IPS-18a (cell line): ENCODE measurements at regions not wholly inside any gene's neighbourhood (a gene's known extent, or its start where the extent isn't known, plus 50 kb on each side); places are given as distances from the start of the nearest gene placed in this dataset.
"Not testable (repeated sequence)": the region's sequence is repeated elsewhere in the genome, so short reads cannot be mapped to it uniquely, and the experiment has no call there.

ENCODE experiments used
- H3K27ac ChIP-seq: one replicate; pipeline ENCODE4 v1.5.1; 2013; ENCODE audit warnings: low read length
- H3K27me3 ChIP-seq: one replicate; pipeline ENCODE4 v1.6.1; 2013; ENCODE audit warnings: mild to moderate bottlenecking, low read length; ENCODE audit not compliant: control insufficient read depth, insufficient read depth
- H3K36me3 ChIP-seq: one replicate; pipeline ENCODE4 v1.6.1; 2013; ENCODE audit warnings: low read depth, low read length; ENCODE audit not compliant: control insufficient read depth
- H3K4me1 ChIP-seq: one replicate; pipeline ENCODE4 v1.6.1; 2013; ENCODE audit warnings: low read depth, low read length; ENCODE audit not compliant: control insufficient read depth
- H3K4me3 ChIP-seq: one replicate; pipeline ENCODE4 v1.5.1; 2013; ENCODE audit warnings: low read length
- H3K9ac ChIP-seq: one replicate; pipeline ENCODE4 v1.6.1; 2013; ENCODE audit warnings: mild to moderate bottlenecking, low read length, moderate library complexity
- H3K9me3 ChIP-seq: one replicate; pipeline ENCODE4 v1.6.1; 2013; ENCODE audit warnings: low read depth, low read length; ENCODE audit not compliant: control insufficient read depth

DNA sequence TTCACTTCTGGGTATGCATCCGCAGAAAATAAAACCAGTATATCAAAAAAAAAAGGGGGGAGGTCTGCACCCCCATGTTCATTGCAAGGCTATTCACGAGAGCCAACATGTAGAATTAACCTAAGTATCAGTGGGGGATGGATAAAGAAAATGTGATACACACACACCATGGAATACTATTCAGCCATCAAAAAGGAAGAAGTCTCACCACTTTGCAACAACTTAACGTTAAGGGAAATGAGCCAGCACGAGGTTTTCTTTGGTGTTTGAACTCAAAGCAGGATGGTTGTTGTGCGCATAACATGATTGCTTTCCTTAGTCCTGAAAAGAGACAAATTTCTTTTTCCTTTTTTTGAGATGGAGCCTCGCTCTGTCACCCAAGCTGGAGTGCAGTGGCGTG is 222.7 kb downstream of the SHOX start:
- Histone ChIP-seq H3K27ac (no peak overlapping the region), H3K27me3 (no peaks in the 10 kb centered on the region), H3K36me3 (no peaks in the 10 kb centered on the region), H3K9me3 (peaks cover 9% of the 10 kb centered on the region), H3K4me1 (no peaks in the 10 kb centered on the region), H3K9ac (no peak overlapping the region), H3K4me3 (no peak overlapping the region)

DNA sequence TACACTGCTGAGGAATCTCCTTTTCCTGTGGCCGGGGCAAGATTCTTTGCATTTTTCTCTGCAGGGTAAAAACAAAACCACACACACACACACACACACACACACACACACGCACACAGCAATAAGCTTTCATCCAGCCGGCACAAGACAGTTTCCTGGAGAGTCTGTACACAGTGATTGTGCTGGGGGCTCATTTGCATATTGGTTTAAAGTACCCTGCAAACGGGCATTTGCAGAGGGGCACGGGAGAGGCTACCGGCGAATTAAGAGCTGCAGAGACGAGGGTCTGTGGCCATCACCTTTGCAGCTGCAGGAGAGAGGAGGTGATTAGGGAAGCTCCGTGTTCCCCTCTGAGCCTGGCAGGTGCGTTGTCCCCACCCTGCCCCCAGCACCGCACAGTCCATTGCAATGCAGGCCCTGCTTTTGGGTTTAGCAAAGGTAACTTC is 219.9 kb downstream of the SHOX start:
- Histone ChIP-seq H3K27me3 (no peaks in the 10 kb centered on the region), H3K27ac (no peak overlapping the region), H3K9ac (no peak overlapping the region)

DNA sequence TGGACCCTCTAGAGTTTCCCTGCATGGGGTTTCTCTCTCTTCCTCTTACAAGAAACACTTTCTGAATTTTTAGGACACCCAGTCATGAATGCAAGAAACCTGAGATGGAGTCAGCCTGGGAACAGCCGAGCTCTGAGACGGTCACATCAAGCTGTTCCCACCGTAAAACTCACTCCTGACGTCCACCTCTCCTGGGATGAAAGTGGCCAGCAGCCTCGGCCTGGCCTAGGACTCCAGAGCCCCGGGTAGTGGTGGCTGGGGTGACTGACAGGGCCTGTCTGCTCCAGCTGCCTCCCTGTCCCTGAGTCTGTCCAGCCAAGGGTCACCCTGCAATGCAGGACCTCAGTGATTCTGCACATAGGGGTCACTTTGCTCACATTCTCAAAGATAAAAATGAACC is 217.8 kb downstream of the SHOX start:
- H3K36me3 ChIP-seq: no peaks in the 10 kb centered on the region
- H3K4me3 ChIP-seq: no peak overlapping the region
- peaks cover 2% of the 10 kb centered on the region for H3K9me3 ChIP-seq
- H3K27ac ChIP-seq: no peak overlapping the region
- no peaks in the 10 kb centered on the region for H3K4me1 ChIP-seq
- H3K27me3 ChIP-seq: no peaks in the 10 kb centered on the region
- no peak overlapping the region for H3K9ac ChIP-seq

More for the DNA sequence above, 219.9 kb downstream of the SHOX start:
- H3K36me3 ChIP-seq: no peaks in the 10 kb centered on the region
- H3K4me3 ChIP-seq: no peak overlapping the region
- H3K4me1 ChIP-seq: no peaks in the 10 kb centered on the region
- H3K9me3 ChIP-seq: peaks cover 5% of the 10 kb centered on the region

DNA sequence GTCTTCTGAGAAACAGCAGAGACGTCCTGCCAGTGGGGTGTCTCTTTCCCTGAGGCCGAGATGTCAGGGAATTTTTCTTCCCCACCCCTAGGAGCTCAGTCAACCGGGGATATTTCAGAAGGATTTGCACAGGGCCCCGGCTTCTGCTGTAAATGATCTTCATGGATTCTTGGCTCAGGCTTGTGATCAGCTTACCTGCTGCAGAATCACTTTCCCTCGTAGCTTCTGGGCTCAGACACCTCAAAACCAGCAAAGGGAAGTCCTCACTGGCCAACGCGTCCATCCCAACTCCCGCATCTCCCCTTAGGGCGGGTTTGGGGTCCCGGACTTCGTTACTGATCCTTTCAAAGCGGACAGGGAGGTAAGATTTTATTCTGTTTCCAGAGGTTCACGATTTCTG is 212.7 kb downstream of the SHOX start:
- H3K9me3 ChIP-seq: no peaks in the 10 kb centered on the region
- no peak overlapping the region for H3K27ac ChIP-seq
- no peaks in the 10 kb centered on the region for H3K27me3 ChIP-seq
- no peaks in the 10 kb centered on the region for H3K36me3 ChIP-seq
- H3K4me1 ChIP-seq: no peaks in the 10 kb centered on the region
- H3K4me3 ChIP-seq: no peak overlapping the region
- H3K9ac ChIP-seq: no peak overlapping the region

DNA sequence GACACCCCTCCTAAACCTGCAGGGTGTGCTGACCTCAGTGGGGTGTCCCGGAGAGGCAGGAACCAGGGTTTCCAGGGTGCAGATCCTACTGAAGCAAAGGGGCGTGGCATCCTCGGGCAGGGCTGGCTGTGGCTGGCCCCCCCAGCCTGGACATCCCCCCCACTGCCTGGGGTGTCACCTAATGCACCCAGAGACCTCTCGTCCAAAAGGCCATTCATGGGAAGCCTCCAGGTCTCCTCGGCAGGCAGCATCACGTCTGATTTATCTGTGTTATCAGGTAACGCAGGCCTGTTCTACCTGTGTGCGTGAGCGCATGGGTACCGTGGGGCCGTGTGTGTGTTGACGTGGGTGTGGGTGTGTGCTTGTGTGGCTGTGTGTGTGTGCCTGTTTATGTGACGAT is 210.0 kb downstream of the SHOX start:
- no peaks in the 10 kb centered on the region for H3K27me3 ChIP-seq
- H3K36me3 ChIP-seq: no peaks in the 10 kb centered on the region
- H3K27ac ChIP-seq: no peak overlapping the region
- H3K4me1 ChIP-seq: no peaks in the 10 kb centered on the region
- peaks cover 9% of the 10 kb centered on the region for H3K9me3 ChIP-seq
- no peak overlapping the region for H3K4me3 ChIP-seq
- H3K9ac ChIP-seq: no peak overlapping the region

DNA sequence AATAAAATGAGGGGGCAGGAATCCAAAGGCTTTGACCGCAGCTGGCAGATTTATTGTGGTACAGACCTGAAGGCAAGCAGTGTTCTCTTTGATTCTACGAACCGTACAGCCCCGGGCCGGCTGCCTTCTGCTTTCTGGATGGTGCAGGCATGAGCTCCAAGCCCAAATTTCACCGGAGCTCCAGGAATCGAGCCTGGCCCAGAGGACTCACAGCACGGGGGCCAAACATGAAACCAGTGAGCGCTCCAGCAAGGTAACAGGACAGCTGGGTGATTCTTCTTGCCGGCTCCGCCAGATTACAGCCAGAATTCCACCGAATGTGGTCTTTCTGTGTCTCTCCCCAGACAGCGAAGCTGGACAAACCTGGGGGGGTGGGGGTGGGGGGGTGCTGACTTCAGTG is 208.1 kb downstream of the SHOX start:
- not testable (repeated sequence) for H3K27me3 ChIP-seq, H3K4me1 ChIP-seq, H3K36me3 ChIP-seq, H3K4me3 ChIP-seq, H3K27ac ChIP-seq, H3K9ac ChIP-seq
- H3K9me3 ChIP-seq: peaks cover 12% of the 10 kb centered on the region

DNA sequence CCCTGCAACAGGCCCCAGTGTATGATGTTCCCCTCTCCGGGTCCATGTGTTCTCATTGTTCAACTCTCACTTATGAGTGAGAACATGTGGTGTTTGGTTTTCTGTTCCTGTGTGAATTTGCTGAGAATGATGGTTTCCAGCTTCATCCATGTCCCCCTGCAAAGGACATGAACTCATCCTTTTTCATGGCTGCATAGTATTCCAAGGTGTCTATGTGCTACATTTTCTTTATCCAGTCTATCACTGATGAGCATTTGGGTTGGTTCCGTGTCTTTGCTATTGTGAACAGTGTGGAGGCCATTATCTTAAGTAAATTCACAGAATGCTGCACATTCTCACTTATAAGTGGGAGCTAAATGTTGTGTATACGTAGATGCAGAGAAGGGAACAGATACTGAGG is 205.3 kb downstream of the SHOX start:
- not testable (repeated sequence) for H3K9ac ChIP-seq, H3K36me3 ChIP-seq, H3K4me3 ChIP-seq, H3K27ac ChIP-seq, H3K27me3 ChIP-seq, H3K4me1 ChIP-seq
- peaks cover 20% of the 10 kb centered on the region for H3K9me3 ChIP-seq

DNA sequence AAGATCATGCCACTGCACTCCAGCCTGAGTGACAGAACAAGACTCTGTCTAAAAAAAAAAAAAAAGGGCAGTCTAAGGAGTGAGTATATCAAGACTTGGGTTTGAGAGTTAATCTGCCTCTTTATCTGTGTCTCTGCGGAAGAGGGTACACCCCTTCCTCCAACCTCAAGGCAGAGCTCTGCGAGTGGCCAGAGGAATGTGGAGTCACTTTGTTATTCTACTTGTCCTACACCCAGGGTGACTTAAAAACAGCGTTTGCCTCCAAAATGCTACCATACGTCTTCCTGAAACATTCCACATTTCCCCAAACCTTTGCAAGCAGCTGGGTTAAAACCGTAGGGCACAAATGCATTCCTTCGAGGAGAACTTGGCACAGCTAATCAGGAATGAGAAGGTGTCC is 199.9 kb downstream of the SHOX start:
- no peaks in the 10 kb centered on the region for H3K4me1 ChIP-seq
- H3K9me3 ChIP-seq: peaks cover 17% of the 10 kb centered on the region
- no peaks in the 10 kb centered on the region for H3K27me3 ChIP-seq
- H3K4me3 ChIP-seq: no peak overlapping the region
- H3K9ac ChIP-seq: no peak overlapping the region
- no peaks in the 10 kb centered on the region for H3K36me3 ChIP-seq
- no peak overlapping the region for H3K27ac ChIP-seq

DNA sequence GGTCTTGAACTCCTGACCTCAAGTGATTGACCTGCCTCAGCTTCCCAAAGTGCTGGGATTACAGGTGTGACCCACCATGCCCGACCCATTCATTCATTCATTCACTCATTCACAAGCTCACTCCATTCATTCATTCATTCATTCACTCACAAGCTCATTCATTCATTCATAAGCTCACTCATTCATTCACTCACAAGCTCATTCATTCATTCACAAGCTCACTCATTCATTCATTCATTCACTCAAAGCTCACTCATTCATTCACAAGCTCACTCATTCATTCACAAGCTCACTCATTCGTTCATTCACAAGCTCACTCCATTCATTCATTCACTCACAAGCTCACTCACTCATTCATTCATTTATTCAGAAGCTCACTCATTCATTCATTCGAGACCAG is 198.6 kb downstream of the SHOX start:
- H3K9me3 ChIP-seq: peaks cover 14% of the 10 kb centered on the region
- no peak overlapping the region for H3K27ac ChIP-seq
- no peak overlapping the region for H3K9ac ChIP-seq
- H3K4me3 ChIP-seq: no peak overlapping the region
- H3K4me1 ChIP-seq: no peaks in the 10 kb centered on the region
- no peaks in the 10 kb centered on the region for H3K36me3 ChIP-seq
- no peaks in the 10 kb centered on the region for H3K27me3 ChIP-seq

DNA sequence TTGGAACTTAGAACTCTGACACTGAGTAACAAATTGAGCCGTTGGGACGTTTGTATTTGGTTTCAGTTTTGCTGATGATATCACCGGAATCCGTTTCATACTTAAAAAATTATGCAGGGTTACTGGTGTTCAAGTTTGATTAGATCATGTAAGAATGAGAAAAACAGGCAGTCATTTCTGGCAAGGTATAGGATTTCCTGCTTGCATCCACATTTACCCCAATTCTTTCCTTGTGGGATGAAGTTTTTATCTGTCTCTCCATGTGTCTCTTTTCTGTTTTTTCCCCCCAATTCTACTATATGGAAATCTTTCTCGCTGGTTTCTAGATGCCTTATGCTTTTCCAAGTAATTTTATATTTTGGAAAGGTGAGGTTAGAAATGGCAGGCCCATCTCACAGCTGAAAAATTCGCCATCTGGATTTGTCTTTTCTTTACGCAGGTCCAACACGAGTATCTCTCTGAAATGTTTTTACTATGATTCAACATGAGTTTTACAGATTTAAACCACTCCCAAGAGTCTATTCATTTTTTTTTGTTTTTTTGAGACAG is 197.9 kb downstream of the SHOX start:
- no peaks in the 10 kb centered on the region for H3K36me3 ChIP-seq
- H3K4me3 ChIP-seq: no peak overlapping the region
- H3K9me3 ChIP-seq: peaks cover 14% of the 10 kb centered on the region
- no peak overlapping the region for H3K9ac ChIP-seq
- H3K27ac ChIP-seq: no peak overlapping the region
- no peaks in the 10 kb centered on the region for H3K27me3 ChIP-seq
- no peaks in the 10 kb centered on the region for H3K4me1 ChIP-seq

DNA sequence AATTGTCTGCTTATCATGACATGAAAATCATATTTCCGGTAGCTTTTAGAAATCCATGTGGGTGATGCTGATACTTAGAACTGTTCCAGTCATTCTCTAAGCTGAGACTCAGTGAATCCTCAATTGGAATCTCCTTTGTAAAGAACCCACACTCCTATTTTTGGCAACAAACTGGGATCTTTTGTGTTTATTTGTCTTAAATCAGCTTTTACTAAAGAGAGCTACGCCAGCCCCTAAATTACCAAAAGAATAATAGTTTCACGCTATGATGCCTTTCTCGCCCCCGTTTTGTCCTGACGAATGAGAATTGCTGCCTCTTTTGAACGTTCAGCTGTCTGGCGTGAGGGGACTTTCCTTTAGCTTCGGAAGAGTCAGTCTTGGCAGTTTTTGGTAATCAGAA is 195.9 kb downstream of the SHOX start:
- H3K4me3 ChIP-seq: peak overlapping the region; percentile 13
- H3K27ac ChIP-seq: no peak overlapping the region
- H3K9me3 ChIP-seq: peaks cover 14% of the 10 kb centered on the region
- no peaks in the 10 kb centered on the region for H3K27me3 ChIP-seq
- H3K9ac ChIP-seq: no peak overlapping the region
- no peaks in the 10 kb centered on the region for H3K36me3 ChIP-seq
- no peaks in the 10 kb centered on the region for H3K4me1 ChIP-seq

DNA sequence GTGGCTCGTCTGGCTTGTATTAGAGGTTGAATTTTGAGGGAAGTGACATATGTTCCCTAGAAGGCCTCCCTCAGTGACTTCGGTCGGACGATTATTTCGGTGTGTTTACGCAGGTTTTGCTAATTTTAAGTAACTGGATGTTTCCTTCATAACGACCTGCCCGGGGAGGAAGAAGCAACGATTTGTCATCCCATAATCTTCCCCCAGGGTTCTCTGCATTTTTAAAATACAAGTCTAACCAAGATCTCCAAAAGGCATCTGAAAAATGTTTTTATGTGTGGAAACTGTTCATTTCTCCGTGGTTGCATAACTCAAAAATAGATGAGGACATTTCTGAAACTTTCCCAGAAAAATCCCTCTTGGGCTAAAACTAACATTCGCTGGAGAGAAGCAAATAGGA is 195.4 kb downstream of the SHOX start:
- Histone ChIP-seq H3K9ac (no peak overlapping the region), H3K27ac (no peak overlapping the region), H3K27me3 (no peaks in the 10 kb centered on the region), H3K36me3 (no peaks in the 10 kb centered on the region), H3K4me3 (peak overlapping the region; percentile 13), H3K4me1 (no peaks in the 10 kb centered on the region), H3K9me3 (peaks cover 13% of the 10 kb centered on the region)
